K562 (cell line): ENCODE measurements at regions not wholly inside any gene's neighbourhood (a gene's known extent, or its start where the extent isn't known, plus 50 kb on each side); places are given as distances from the start of the nearest gene placed in this dataset.

Source experiments
- ATAC-seq: fragments of 200-7000 bp; cut with Tn5 transposase; 3 replicates; pipeline ENCODE4 v1.9.1; 2020; ENCODE audit warnings: moderate library complexity
- BruUV-seq: library from RNA; stranded (reverse); fragments of 400-500 nt; replicated peaks from 2 replicates; lab custom pipeline; 2021; lab: Mats Ljungman, UMichigan
- CTCF ChIA-PET: fragments of 300-600 bp; formaldehyde crosslinking; extraction: SDS; loops from one replicate; lab custom pipeline; 2021; ENCODE audit warnings: low intra/inter-chr PET ratio; lab: Yijun Ruan, JAX
- POLR2A ChIA-PET: fragments of 300-600, 350-650 bp; sonication (Branson Sonifier 250); formaldehyde crosslinking; extraction: SDS; loops from one replicate; lab custom pipeline; 2021; ENCODE audit warnings: antibody characterized with exemption, inconsistent platforms; lab: Yijun Ruan, JAX
- DNase-seq, 4 experiments: peaks; one replicate each; pipeline versions ENCODE4 v3.0.0 to v3.0.0-alpha.2; 2011 to 2018; ENCODE audit warnings: low spot score in 3 of 4, mixed read lengths in 3 of 4; ENCODE audit errors: extremely low read depth in 1 of 4
- FAIRE-seq: peaks from 2 replicates; lab custom pipeline; 2011; peaks lifted over from hg19 to GRCh38; lab: Jason Lieb, UNC
- H2AFZ ChIP-seq: 2 replicates; pipeline ENCODE4 v1.6.0; 2011; ENCODE audit warnings: low read depth, low read length, control low read depth, inconsistent platforms
- H3K27ac ChIP-seq: fragments of 200-600 bp; 3 replicates; pipeline ENCODE4 v1.8.0; 2011; ENCODE audit warnings: low read depth, mild to moderate bottlenecking, control low read depth, inconsistent platforms, low read length, moderate library complexity, mixed read lengths; ENCODE audit errors: extremely low read depth
- H3K27me3 ChIP-seq, 2 experiments: fragments of 300-600 bp in 1 of 2; 2 replicates in 1 of 2; 3 replicates in 1 of 2; pipeline versions ENCODE4 v1.6.0 to v1.8.0; 2011; ENCODE audit warnings: inconsistent platforms in 2 of 2, low read length in 2 of 2, mild to moderate bottlenecking in 1 of 2, mixed read lengths in 1 of 2, moderate library complexity in 1 of 2; ENCODE audit not compliant: control insufficient read depth in 2 of 2, insufficient read depth in 2 of 2
- H3K36me3 ChIP-seq: fragments of 300-600 bp; 3 replicates; pipeline ENCODE4 v1.8.0; 2011; ENCODE audit warnings: mild to moderate bottlenecking, low read length, inconsistent platforms; ENCODE audit not compliant: control insufficient read depth, insufficient read depth
- H3K4me1 ChIP-seq, 2 experiments: fragments of 200-600 bp in 1 of 2; replicated peaks in 1 of 2; 2 replicates in 1 of 2; 3 replicates in 1 of 2; pipeline versions ENCODE4 v1.5.1 to v1.8.0; 2011; ENCODE audit warnings: inconsistent platforms in 2 of 2, low read length in 2 of 2, mild to moderate bottlenecking in 1 of 2, mixed read lengths in 1 of 2, moderate library complexity in 1 of 2; ENCODE audit not compliant: control insufficient read depth in 2 of 2, insufficient read depth in 2 of 2
- H3K4me2 ChIP-seq: 2 replicates; pipeline ENCODE4 v1.6.1; 2011; ENCODE audit warnings: low read length, control low read depth, inconsistent platforms, mixed read lengths; ENCODE audit not compliant: insufficient read depth
- H3K4me3 ChIP-seq: fragments of 200-600 bp; sonication (generic), shearing (Covaris generic); 2 replicates; pipeline ENCODE4 v1.5.1; 2016; ENCODE audit warnings: control low read depth, inconsistent platforms
- H3K79me2 ChIP-seq: fragments of 200-600 bp; 3 replicates; pipeline ENCODE4 v1.8.0; 2011; ENCODE audit warnings: low read length, inconsistent platforms; ENCODE audit not compliant: control insufficient read depth, insufficient read depth
- H3K9ac ChIP-seq, 2 experiments: 2 replicates each; pipeline versions ENCODE4 v1.6.0 to v1.6.1; 2011; ENCODE audit warnings: low read depth in 2 of 2, low read length in 2 of 2, control low read depth in 1 of 2, inconsistent platforms in 1 of 2, mild to moderate bottlenecking in 1 of 2, mixed read lengths in 1 of 2; ENCODE audit not compliant: insufficient read depth in 1 of 2
- H3K9me1 ChIP-seq: one replicate; pipeline ENCODE4 v1.6.0; 2011; ENCODE audit warnings: inconsistent platforms, mild to moderate bottlenecking, low read length, moderate library complexity; ENCODE audit not compliant: control insufficient read depth, insufficient read depth
- H3K9me3 ChIP-seq: replicated peaks from 2 replicates; pipeline ENCODE4 v1.5.1; 2011; ENCODE audit warnings: low read depth, low read length, inconsistent platforms; ENCODE audit not compliant: control insufficient read depth, insufficient read depth
- H4K20me1 ChIP-seq: replicated peaks from 2 replicates; pipeline ENCODE4 v1.6.1; 2011; ENCODE audit warnings: low read length, inconsistent platforms, mixed read lengths; ENCODE audit not compliant: control insufficient read depth, insufficient read depth
- SP2 ChIP-seq: IDR thresholded peaks from 2 replicates; pipeline ENCODE4 v1.6.1; 2011; ENCODE audit warnings: mild to moderate bottlenecking, low read depth, low read length, moderate library complexity; ENCODE audit not compliant: poor library complexity, severe bottlenecking; ENCODE audit errors: extremely low read depth
- ZBTB34 ChIP-seq: fragments of 250-450 bp; sonication (Bioruptor Pico); IDR thresholded peaks from 2 replicates; pipeline ENCODE4 v1.8.0; 2021; ENCODE audit warnings: mild to moderate bottlenecking, moderate library complexity
- ZNF354B ChIP-seq: fragments of 250-450 bp; sonication (Bioruptor Pico); IDR thresholded peaks from 2 replicates; pipeline ENCODE4 v1.4.0; 2020
- WGBS: fragments of 100-300 bp; shearing (Covaris generic); methylation state at CpG from one replicate; pipeline ENCODE4 v1.1.6; 2016; ENCODE audit warnings: low coverage, mixed read lengths; ENCODE audit not compliant: insufficient coverage; ENCODE audit errors: missing lambda C conversion rate; 5-methylcytosine and 5-hydroxymethylcytosine counted together
- in situ Hi-C: fragments of 300-500 bp; cut with MboI; formaldehyde crosslinking; loops from 4 replicates; pipeline ENCODE4 v1.15.0; 2018; ENCODE audit warnings: inconsistent platforms, mixed read lengths
- intact Hi-C: fragments of 100-400 bp; cut with micrococcal nuclease; formaldehyde crosslinking; loops from 2 replicates; pipeline ENCODE4 v1.14.2; 2022

GRCh38 chr10:62471711-62472110, 97.5 kb downstream of the ZNF365 start:
- intact Hi-C loops (no loop called here), in situ Hi-C loops (no loop called here)
- CTCF ChIA-PET: interaction anchor here (0.6 kb wide), 1 partner anchor 10 kb away, joined by 3 read pairs; no protein-coding TSS in a partner anchor
- POLR2A ChIA-PET: interaction anchor here (0.6 kb wide), 1 partner anchor 29 kb away, joined by 3 read pairs; no protein-coding TSS in a partner anchor
- Histone ChIP-seq H3K79me2 (no peaks in the 10 kb centered on the region), H3K4me2 (no peak overlapping the region), H3K27me3 (no peaks in the 10 kb centered on the region), H3K9ac (no peak overlapping the region), H3K4me1 (no peaks in the 10 kb centered on the region), H3K27ac (no peak overlapping the region), H3K9me1 (no peaks in the 10 kb centered on the region), H3K9me3 (no peaks in the 10 kb centered on the region), H2AFZ (no peak overlapping the region), H4K20me1 (no peaks in the 10 kb centered on the region), H3K36me3 (no peaks in the 10 kb centered on the region), H3K4me3 (no peak overlapping the region)
- TF ChIP-seq SP2: no peak
- WGBS: 1% methylated on average over 3 of the region's 3 CpGs
- ATAC-seq: no peak
- no TSS peak for BruUV-seq
- no peak for FAIRE-seq
- DNase-seq: no peak

- CTCF ChIA-PET: no interaction called here
- Histone ChIP-seq H3K36me3 (no peaks in the 10 kb centered on the region), H3K4me3 (no peak overlapping the region), H3K9ac (no peak overlapping the region), H3K4me2 (no peak overlapping the region), H3K4me1 (no peaks in the 10 kb centered on the region), H3K9me3 (no peaks in the 10 kb centered on the region), H2AFZ (no peak overlapping the region), H3K9me1 (no peaks in the 10 kb centered on the region), H4K20me1 (no peaks in the 10 kb centered on the region), H3K27ac (no peak overlapping the region), H3K27me3 (no peaks in the 10 kb centered on the region), H3K79me2 (no peaks in the 10 kb centered on the region)
- WGBS: 0% methylated on average over 4 of the region's 4 CpGs
- no peak for ATAC-seq
- intact Hi-C loops (no loop called here), in situ Hi-C loops (no loop called here)
- no peak for FAIRE-seq
- no peak for DNase-seq
- POLR2A ChIA-PET: no interaction called here
- TF ChIP-seq ZNF354B (no peak), ZBTB34 (CRISPR knock-in tag) (no peak)
- no TSS peak for BruUV-seq
These were observed 99.1 kb downstream of the ZNF365 start for GRCh38 chr10:62473241-62473640.
